Loucy (cell line): ENCODE measurements at regions not wholly inside any gene's neighbourhood (a gene's known extent, or its start where the extent isn't known, plus 50 kb on each side); places are given as distances from the start of the nearest gene placed in this dataset.

ENCODE experiments used
- H2AFZ ChIP-seq: fragments of 200-600 bp; sonication (generic); 2 replicates; pipeline ENCODE4 v1.6.0; 2016; ENCODE audit warnings: antibody characterized with exemption, mild to moderate bottlenecking, low read length, moderate library complexity
- H3F3A ChIP-seq: fragments of 200-600 bp; 2 replicates; pipeline ENCODE4 v1.6.0; 2016; ENCODE audit warnings: antibody characterized with exemption, low read depth, mild to moderate bottlenecking
- H3K27me3 ChIP-seq: fragments of 200-600 bp; sonication (generic); 2 replicates; pipeline ENCODE4 v1.6.1; 2014; ENCODE audit warnings: low read length, mild to moderate bottlenecking; ENCODE audit not compliant: insufficient read depth, poor library complexity, severe bottlenecking
- H3K36me3 ChIP-seq: fragments of 200-600 bp; sonication (generic); 2 replicates; pipeline ENCODE4 v1.6.1; 2016; ENCODE audit warnings: low read length; ENCODE audit not compliant: insufficient read depth
- H3K4me1 ChIP-seq: fragments of 200-600 bp; sonication (generic); 2 replicates; pipeline ENCODE4 v1.5.1; 2014; ENCODE audit warnings: low read length, mild to moderate bottlenecking; ENCODE audit not compliant: insufficient read depth, poor library complexity, severe bottlenecking
- H3K4me2 ChIP-seq: fragments of 200-600 bp; sonication (generic); 2 replicates; pipeline ENCODE4 v1.6.0; 2014; ENCODE audit warnings: antibody characterized with exemption, low read length, low read depth, mild to moderate bottlenecking; ENCODE audit not compliant: poor library complexity, severe bottlenecking
- H3K4me3 ChIP-seq: fragments of 200-600 bp; sonication (generic); 2 replicates; pipeline ENCODE4 v1.5.1; 2014; ENCODE audit warnings: low read length, mild to moderate bottlenecking, mixed read lengths; ENCODE audit not compliant: poor library complexity, severe bottlenecking
- H3K79me2 ChIP-seq: fragments of 200-600 bp; sonication (generic); 2 replicates; pipeline ENCODE4 v1.6.1; 2014; ENCODE audit warnings: low read length; ENCODE audit not compliant: insufficient read depth
- H3K9ac ChIP-seq: fragments of 200-600 bp; sonication (generic); 2 replicates; pipeline ENCODE4 v1.6.0; 2014; ENCODE audit warnings: mild to moderate bottlenecking, low read depth, low read length, moderate library complexity; ENCODE audit not compliant: poor library complexity, severe bottlenecking
- H3K9me2 ChIP-seq: fragments of 200-600 bp; sonication (generic); replicated peaks from 2 replicates; pipeline ENCODE4 v1.6.1; 2016; ENCODE audit warnings: low read depth, low read length, mixed read lengths
- H3K9me3 ChIP-seq: fragments of 200-600 bp; sonication (generic); 2 replicates; pipeline ENCODE4 v1.6.1; 2014; ENCODE audit warnings: mild to moderate bottlenecking, antibody characterized with exemption, low read length, low read depth; ENCODE audit not compliant: insufficient read depth
- H4K20me1 ChIP-seq: fragments of 200-600 bp; sonication (generic); 2 replicates; pipeline ENCODE4 v1.6.0; 2014; ENCODE audit warnings: antibody characterized with exemption, low read length, mild to moderate bottlenecking; ENCODE audit not compliant: insufficient read depth, poor library complexity, severe bottlenecking
- CTCF ChIP-seq: fragments of 200-600 bp; sonication (generic); conservative IDR thresholded peaks from 2 replicates; pipeline ENCODE4 v1.5.1; 2014; ENCODE audit warnings: mild to moderate bottlenecking, antibody characterized with exemption, low read length
- EZH2phosphoT487 ChIP-seq: fragments of 200-600 bp; IDR thresholded peaks from 2 replicates; pipeline ENCODE4 v1.6.1; 2018; ENCODE audit warnings: antibody characterized with exemption, mild to moderate bottlenecking, moderate library complexity, borderline replicate concordance

DNA sequence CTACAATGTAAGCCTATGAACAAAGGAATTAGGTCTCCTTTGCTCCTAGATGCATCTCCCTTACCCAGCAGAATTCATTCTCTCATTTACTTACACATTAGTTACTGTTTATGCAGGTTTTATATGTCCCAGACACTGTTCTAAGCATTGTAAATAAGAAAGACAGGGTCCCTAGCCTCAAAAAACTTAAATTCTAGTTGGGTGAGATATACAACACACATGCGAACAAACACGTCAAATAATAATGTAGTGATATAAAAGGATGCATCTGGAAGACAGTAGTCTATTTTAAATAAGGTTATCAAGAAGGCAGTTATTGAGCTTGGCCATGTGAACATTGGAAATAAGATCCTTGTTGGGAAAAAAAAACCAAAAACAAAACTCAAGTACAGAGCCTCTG is 479.7 kb downstream of the DNAJB9 start:
- Histone ChIP-seq H3K79me2 (no peaks in the 10 kb centered on the region), H3K27me3 (no peaks in the 10 kb centered on the region), H2AFZ (no peak overlapping the region), H3K9me3 (no peaks in the 10 kb centered on the region), H3K4me3 (no peak overlapping the region), H3K4me1 (no peaks in the 10 kb centered on the region), H3F3A (no peaks in the 10 kb centered on the region), H3K36me3 (no peaks in the 10 kb centered on the region), H4K20me1 (no peaks in the 10 kb centered on the region), H3K9me2 (no peaks in the 10 kb centered on the region), H3K9ac (no peak overlapping the region), H3K4me2 (no peak overlapping the region)
- no peak for TF ChIP-seq CTCF
- no peak for TF ChIP-seq EZH2phosphoT487

GRCh38 chr7:109059089-109059488 is 489.4 kb downstream of the DNAJB9 start:
- Histone ChIP-seq H3K9me3 (no peaks in the 10 kb centered on the region), H3K79me2 (no peaks in the 10 kb centered on the region), H3F3A (no peaks in the 10 kb centered on the region), H3K4me3 (no peak overlapping the region), H3K9me2 (no peaks in the 10 kb centered on the region), H2AFZ (no peak overlapping the region), H3K27me3 (no peaks in the 10 kb centered on the region), H3K4me2 (no peak overlapping the region), H3K9ac (no peak overlapping the region), H3K4me1 (no peaks in the 10 kb centered on the region), H3K36me3 (no peaks in the 10 kb centered on the region), H4K20me1 (no peaks in the 10 kb centered on the region)
- TF ChIP-seq EZH2phosphoT487 (no peak), CTCF (no peak)

GRCh38 chr7:109062798-109063197 is 493.1 kb downstream of the DNAJB9 start:
- no peaks in the 10 kb centered on the region for H3K4me1 ChIP-seq
- H3K4me3 ChIP-seq: no peak overlapping the region
- no peaks in the 10 kb centered on the region for H4K20me1 ChIP-seq
- TF ChIP-seq CTCF (no peak), EZH2phosphoT487 (no peak)
- H3K9me3 ChIP-seq: no peaks in the 10 kb centered on the region
- H3K36me3 ChIP-seq: no peaks in the 10 kb centered on the region
- no peaks in the 10 kb centered on the region for H3F3A ChIP-seq
- no peaks in the 10 kb centered on the region for H3K79me2 ChIP-seq
- H3K9me2 ChIP-seq: no peaks in the 10 kb centered on the region
- H2AFZ ChIP-seq: no peak overlapping the region
- H3K27me3 ChIP-seq: no peaks in the 10 kb centered on the region
- no peak overlapping the region for H3K4me2 ChIP-seq
- no peak overlapping the region for H3K9ac ChIP-seq
